Osteocyte (in vitro differentiated cells): ENCODE measurements at regions not wholly inside any gene's neighbourhood (a gene's known extent, or its start where the extent isn't known, plus 50 kb on each side); places are given as distances from the start of the nearest gene placed in this dataset.

ENCODE experiments used
- DNase-seq: peaks from one replicate; pipeline ENCODE4 v3.0.0; 2021; ENCODE audit warnings: mixed read lengths; ENCODE audit not compliant: unreplicated experiment; ENCODE audit errors: extremely low spot score
- H3K27ac Mint-ChIP-seq: one replicate; pipeline ENCODE4 v1.8.0; 2021; ENCODE audit warnings: mild to moderate bottlenecking, mixed read lengths; ENCODE audit not compliant: unreplicated experiment
- H3K27me3 Mint-ChIP-seq: one replicate; pipeline ENCODE4 v1.8.0; 2021; ENCODE audit warnings: mixed read lengths; ENCODE audit not compliant: unreplicated experiment
- H3K36me3 Mint-ChIP-seq: one replicate; pipeline ENCODE4 v1.8.0; 2021; ENCODE audit warnings: mixed read lengths; ENCODE audit not compliant: unreplicated experiment
- H3K4me1 Mint-ChIP-seq: one replicate; pipeline ENCODE4 v1.8.0; 2021; ENCODE audit warnings: mixed read lengths; ENCODE audit not compliant: unreplicated experiment
- H3K4me3 Mint-ChIP-seq: one replicate; pipeline ENCODE4 v1.8.0; 2021; ENCODE audit warnings: mild to moderate bottlenecking, moderate library complexity, mixed read lengths; ENCODE audit not compliant: unreplicated experiment
- H3K9me3 Mint-ChIP-seq: one replicate; pipeline ENCODE4 v1.8.0; 2021; ENCODE audit warnings: mixed read lengths; ENCODE audit not compliant: unreplicated experiment
- TF ChIP-seq, protein P1 (sequence below): fragments of 200-600 bp; sonication (generic); IDR thresholded peaks from 2 replicates; pipeline ENCODE4 v1.5.0; 2021; ENCODE audit warnings: antibody characterized with exemption, mild to moderate bottlenecking, moderate library complexity

DNA sequence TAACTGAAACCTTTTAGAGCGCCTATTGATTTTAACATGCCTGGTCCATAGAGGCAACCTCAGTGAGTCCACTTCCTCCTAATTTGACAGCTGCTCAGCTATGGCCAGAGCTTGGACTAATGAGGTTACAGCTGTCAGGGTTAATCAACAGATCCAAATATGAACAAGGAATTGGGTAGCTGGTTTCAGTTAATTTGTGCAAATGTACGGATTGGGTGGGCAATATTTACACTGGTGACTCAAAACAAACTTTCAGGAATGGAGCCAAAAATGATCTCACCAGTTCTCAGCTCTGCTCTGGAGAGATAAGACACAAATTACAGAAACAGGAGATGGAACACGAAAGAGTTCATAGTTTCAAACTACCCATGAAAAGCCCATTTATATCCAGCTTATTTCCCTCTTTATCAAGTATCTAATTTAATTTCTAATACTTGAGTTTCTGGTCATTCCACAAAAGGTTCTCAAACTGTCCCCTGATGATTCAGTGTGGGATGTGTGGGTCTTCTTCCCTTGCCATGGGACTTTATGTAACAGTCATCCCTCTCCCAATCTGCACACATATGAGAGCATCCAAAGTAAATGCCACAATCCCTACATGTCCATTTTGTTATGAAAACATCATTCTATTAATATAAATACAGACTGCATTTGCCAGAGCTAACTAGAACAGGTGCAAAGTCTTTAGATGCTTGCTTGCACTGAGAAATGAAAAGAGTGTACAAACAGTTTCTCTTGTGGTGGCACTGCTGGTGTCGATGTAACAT is 149.9 kb downstream of the RPS12 start:
- Mint-ChIP-seq H3K27me3 (no peaks in the 10 kb centered on the region), H3K36me3 (no peaks in the 10 kb centered on the region), H3K9me3 (no peaks in the 10 kb centered on the region), H3K27ac (peak overlapping the region; percentile 28), H3K4me1 (peaks cover 25% of the 10 kb centered on the region), H3K4me3 (no peak overlapping the region)
- DNase-seq, result no peak
- TF ChIP-seq, protein P1, sequence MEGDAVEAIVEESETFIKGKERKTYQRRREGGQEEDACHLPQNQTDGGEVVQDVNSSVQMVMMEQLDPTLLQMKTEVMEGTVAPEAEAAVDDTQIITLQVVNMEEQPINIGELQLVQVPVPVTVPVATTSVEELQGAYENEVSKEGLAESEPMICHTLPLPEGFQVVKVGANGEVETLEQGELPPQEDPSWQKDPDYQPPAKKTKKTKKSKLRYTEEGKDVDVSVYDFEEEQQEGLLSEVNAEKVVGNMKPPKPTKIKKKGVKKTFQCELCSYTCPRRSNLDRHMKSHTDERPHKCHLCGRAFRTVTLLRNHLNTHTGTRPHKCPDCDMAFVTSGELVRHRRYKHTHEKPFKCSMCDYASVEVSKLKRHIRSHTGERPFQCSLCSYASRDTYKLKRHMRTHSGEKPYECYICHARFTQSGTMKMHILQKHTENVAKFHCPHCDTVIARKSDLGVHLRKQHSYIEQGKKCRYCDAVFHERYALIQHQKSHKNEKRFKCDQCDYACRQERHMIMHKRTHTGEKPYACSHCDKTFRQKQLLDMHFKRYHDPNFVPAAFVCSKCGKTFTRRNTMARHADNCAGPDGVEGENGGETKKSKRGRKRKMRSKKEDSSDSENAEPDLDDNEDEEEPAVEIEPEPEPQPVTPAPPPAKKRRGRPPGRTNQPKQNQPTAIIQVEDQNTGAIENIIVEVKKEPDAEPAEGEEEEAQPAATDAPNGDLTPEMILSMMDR, result no peak

DNA sequence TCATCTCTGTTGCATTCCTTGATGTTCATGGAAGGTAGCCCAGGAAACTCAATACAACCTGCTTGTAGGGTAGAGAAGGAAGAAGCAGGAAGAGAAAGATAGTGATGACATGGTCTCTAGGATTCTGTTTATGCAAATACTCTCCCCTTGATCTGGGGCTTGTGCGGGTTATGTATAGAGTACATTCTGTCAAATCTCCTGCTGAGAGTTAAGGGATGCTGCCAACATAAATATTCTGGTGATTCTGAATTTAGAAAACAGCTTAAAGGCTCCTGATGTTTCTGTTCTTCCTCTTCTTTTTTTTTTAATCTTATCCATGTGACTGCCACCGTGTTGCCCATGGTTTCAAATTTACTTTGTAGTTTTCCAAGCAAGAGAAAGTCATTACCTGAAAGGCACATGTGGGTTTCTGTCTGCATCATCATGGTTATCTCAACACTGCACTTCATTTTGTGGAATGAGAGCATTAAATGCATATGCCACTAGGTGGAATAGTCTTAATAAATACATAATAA is 150.6 kb downstream of the RPS12 start:
- TF ChIP-seq, protein P1, result peak; percentile 46
- Mint-ChIP-seq H3K27ac (peak overlapping the region; percentile 28), H3K36me3 (no peaks in the 10 kb centered on the region), H3K4me1 (peaks cover 25% of the 10 kb centered on the region), H3K9me3 (no peaks in the 10 kb centered on the region), H3K27me3 (no peaks in the 10 kb centered on the region), H3K4me3 (no peak overlapping the region)
- no peak for DNase-seq

DNA sequence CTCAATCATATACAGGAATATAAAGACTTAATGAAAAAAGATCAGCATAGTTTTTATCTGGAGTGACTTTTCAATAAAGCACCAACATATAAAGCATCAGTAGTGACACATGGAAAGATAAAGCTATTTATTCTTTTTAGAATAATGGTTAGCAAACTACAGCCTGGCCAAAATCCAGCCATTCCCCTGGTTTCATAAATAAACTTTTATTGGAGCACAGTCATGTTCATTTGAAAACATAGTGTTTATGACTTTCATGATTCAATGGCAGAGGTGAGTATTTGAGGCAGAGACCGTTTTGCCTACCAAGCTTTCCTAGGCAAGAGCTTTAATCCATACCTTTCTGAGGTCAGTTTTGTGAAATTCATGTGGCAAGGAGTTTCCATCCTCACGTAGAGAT is 153.5 kb downstream of the RPS12 start:
- Mint-ChIP-seq H3K4me1 (peaks cover 20% of the 10 kb centered on the region), H3K9me3 (no peaks in the 10 kb centered on the region), H3K27ac (no peak overlapping the region), H3K36me3 (no peaks in the 10 kb centered on the region), H3K4me3 (no peak overlapping the region), H3K27me3 (peaks cover 7% of the 10 kb centered on the region)
- no peak for DNase-seq
- TF ChIP-seq, protein P1, result no peak

DNA sequence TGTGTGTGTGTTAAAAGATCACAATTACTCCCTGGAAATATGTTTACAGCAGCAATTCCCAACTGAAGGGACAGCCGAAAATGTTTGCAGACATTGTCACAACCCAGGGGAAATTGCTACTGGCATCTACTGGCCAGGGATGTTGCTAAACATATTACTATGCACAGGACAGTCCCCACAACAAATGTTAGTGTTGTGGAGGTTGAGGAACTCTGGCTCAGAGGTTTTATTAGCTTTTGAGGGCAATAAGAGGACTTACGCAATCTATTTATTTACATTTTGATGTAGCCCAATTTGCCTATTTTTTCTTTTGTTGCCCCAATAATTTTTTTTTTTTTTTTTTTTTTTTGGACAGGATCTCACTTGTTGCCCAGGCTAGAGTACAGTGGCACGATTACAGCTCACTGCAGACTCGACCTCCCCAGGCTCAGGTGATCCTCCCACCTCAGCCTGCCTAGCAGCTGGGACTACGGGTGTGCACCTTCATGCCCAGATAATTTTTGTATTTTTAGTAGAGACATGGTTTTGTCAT is 154.1 kb downstream of the RPS12 start:
- Mint-ChIP-seq H3K4me3 (no peak overlapping the region), H3K27ac (no peak overlapping the region), H3K4me1 (peaks cover 25% of the 10 kb centered on the region), H3K27me3 (peaks cover 10% of the 10 kb centered on the region), H3K36me3 (no peaks in the 10 kb centered on the region), H3K9me3 (no peaks in the 10 kb centered on the region)
- TF ChIP-seq, protein P1, result no peak
- no peak for DNase-seq

DNA sequence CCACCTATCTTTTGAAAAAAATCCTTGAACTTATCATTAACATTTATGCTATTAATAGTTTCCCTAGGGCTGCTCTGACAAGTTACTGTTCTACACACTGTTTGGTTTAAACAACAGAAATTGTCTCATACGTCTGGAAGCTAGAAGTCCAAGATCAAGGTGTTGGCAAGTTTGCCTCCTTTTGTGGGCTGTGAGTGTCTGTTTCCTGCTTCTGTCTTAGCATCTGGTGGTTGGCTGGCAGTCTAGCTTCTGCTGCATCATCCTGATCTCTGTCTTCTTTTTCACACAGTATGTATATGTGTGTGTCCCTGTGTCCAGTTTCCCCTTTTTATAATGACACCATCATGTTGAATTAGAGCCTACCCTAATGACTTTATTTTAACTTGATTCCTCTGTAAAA is 154.8 kb downstream of the RPS12 start:
- H3K27me3 Mint-ChIP-seq, result peaks cover 12% of the 10 kb centered on the region
- H3K27ac Mint-ChIP-seq, result no peak overlapping the region
- H3K4me3 Mint-ChIP-seq, result no peak overlapping the region
- no peaks in the 10 kb centered on the region for H3K9me3 Mint-ChIP-seq
- H3K36me3 Mint-ChIP-seq, result no peaks in the 10 kb centered on the region
- TF ChIP-seq, protein P1, result no peak
- no peak for DNase-seq
- peaks cover 20% of the 10 kb centered on the region for H3K4me1 Mint-ChIP-seq
